Left ventricle myocardium inferior (tissue), 1 donor: ENCODE measurements at regions not wholly inside any gene's neighbourhood (a gene's known extent, or its start where the extent isn't known, plus 50 kb on each side); places are given as distances from the start of the nearest gene placed in this dataset.

Experiments used
- DNase-seq: peaks from one replicate; pipeline ENCODE4 v3.0.0-alpha.2; 2020
- H3K27ac ChIP-seq: fragments of 200-600 bp; replicated peaks from 2 replicates; pipeline ENCODE4 v1.8.0; 2021
- H3K27me3 ChIP-seq: fragments of 200-600 bp; 2 replicates; pipeline ENCODE4 v1.8.0; 2021; ENCODE audit warnings: low read depth
- H3K36me3 ChIP-seq: fragments of 200-600 bp; 2 replicates; pipeline ENCODE4 v1.8.0; 2021
- H3K4me1 ChIP-seq: fragments of 200-600 bp; 2 replicates; pipeline ENCODE4 v1.8.0; 2021
- H3K4me3 ChIP-seq: fragments of 200-600 bp; 2 replicates; pipeline ENCODE4 v1.8.0; 2021; ENCODE audit warnings: mild to moderate bottlenecking, moderate library complexity
- H3K9me3 ChIP-seq: fragments of 200-600 bp; replicated peaks from 2 replicates; pipeline ENCODE4 v1.8.0; 2021
- CTCF ChIP-seq: fragments of 200-600 bp; IDR thresholded peaks from 2 replicates; pipeline ENCODE4 v1.8.0; 2021; ENCODE audit warnings: antibody characterized with exemption, mild to moderate bottlenecking, borderline replicate concordance
- intact Hi-C: fragments of 100-400 bp; cut with micrococcal nuclease; formaldehyde crosslinking; loops from one replicate; pipeline ENCODE4 v1.11.0; 2022
- donor health status: DM: no; HTN: yes; CAD: no; lungs with severe emphysema.

GRCh38 chr2:175404839-175405238 is 223.3 kb upstream of the ATP5MC3 start:
- DNase-seq = no peak
- no peaks in the 10 kb centered on the region for H3K9me3 ChIP-seq
- no peaks in the 10 kb centered on the region for H3K4me1 ChIP-seq
- no peak for TF ChIP-seq CTCF
- no peaks in the 10 kb centered on the region for H3K36me3 ChIP-seq
- no peak overlapping the region for H3K4me3 ChIP-seq
- H3K27ac ChIP-seq = no peak overlapping the region
- peaks cover 48% of the 10 kb centered on the region for H3K27me3 ChIP-seq
- intact Hi-C loops = no loop called here

GRCh38 chr2:175403599-175404221 is 222.2 kb upstream of the ATP5MC3 start:
- H3K4me3 ChIP-seq = no peak overlapping the region
- peaks cover 53% of the 10 kb centered on the region for H3K27me3 ChIP-seq
- DNase-seq = no peak
- intact Hi-C loops = no loop called here
- no peaks in the 10 kb centered on the region for H3K4me1 ChIP-seq
- no peaks in the 10 kb centered on the region for H3K36me3 ChIP-seq
- no peak for TF ChIP-seq CTCF
- H3K9me3 ChIP-seq = no peaks in the 10 kb centered on the region
- no peak overlapping the region for H3K27ac ChIP-seq

- no peak for DNase-seq
- peaks cover 53% of the 10 kb centered on the region for H3K27me3 ChIP-seq
- H3K4me1 ChIP-seq = no peaks in the 10 kb centered on the region
- H3K36me3 ChIP-seq = no peaks in the 10 kb centered on the region
- TF ChIP-seq CTCF = no peak
- H3K9me3 ChIP-seq = no peaks in the 10 kb centered on the region
- no peak overlapping the region for H3K4me3 ChIP-seq
- H3K27ac ChIP-seq = no peak overlapping the region
- intact Hi-C loops = no loop called here
Observed at GRCh38 chr2:175402571-175402970, 221.1 kb upstream of the ATP5MC3 start.

- no peak overlapping the region for H3K4me3 ChIP-seq
- no peaks in the 10 kb centered on the region for H3K4me1 ChIP-seq
- intact Hi-C loops = no loop called here
- H3K27me3 ChIP-seq = peaks cover 51% of the 10 kb centered on the region
- no peaks in the 10 kb centered on the region for H3K9me3 ChIP-seq
- no peak for DNase-seq
- H3K27ac ChIP-seq = no peak overlapping the region
- no peak for TF ChIP-seq CTCF
- H3K36me3 ChIP-seq = no peaks in the 10 kb centered on the region
Observed at GRCh38 chr2:175401956-175402469, 220.5 kb upstream of the ATP5MC3 start.

- H3K9me3 ChIP-seq = no peaks in the 10 kb centered on the region
- no peak for TF ChIP-seq CTCF
- peaks cover 60% of the 10 kb centered on the region for H3K27me3 ChIP-seq
- no peak for DNase-seq
- intact Hi-C loops = no loop called here
- H3K27ac ChIP-seq = no peak overlapping the region
- H3K4me1 ChIP-seq = no peaks in the 10 kb centered on the region
- no peaks in the 10 kb centered on the region for H3K36me3 ChIP-seq
- no peak overlapping the region for H3K4me3 ChIP-seq
Observed at GRCh38 chr2:175400975-175401374, 219.5 kb upstream of the ATP5MC3 start.
